Loucy (cell line): ENCODE measurements at regions not wholly inside any gene's neighbourhood (a gene's known extent, or its start where the extent isn't known, plus 50 kb on each side); places are given as distances from the start of the nearest gene placed in this dataset.
A peak's percentile ranks its signal among the peaks of the same experiment; 100 is the strongest.

Source experiments
- H2AFZ ChIP-seq: fragments of 200-600 bp; sonication (generic); 2 replicates; pipeline ENCODE4 v1.6.0; 2016; ENCODE audit warnings: antibody characterized with exemption, mild to moderate bottlenecking, low read length, moderate library complexity
- H3F3A ChIP-seq: fragments of 200-600 bp; 2 replicates; pipeline ENCODE4 v1.6.0; 2016; ENCODE audit warnings: antibody characterized with exemption, low read depth, mild to moderate bottlenecking
- H3K27me3 ChIP-seq: fragments of 200-600 bp; sonication (generic); 2 replicates; pipeline ENCODE4 v1.6.1; 2014; ENCODE audit warnings: low read length, mild to moderate bottlenecking; ENCODE audit not compliant: insufficient read depth, poor library complexity, severe bottlenecking
- H3K36me3 ChIP-seq: fragments of 200-600 bp; sonication (generic); 2 replicates; pipeline ENCODE4 v1.6.1; 2016; ENCODE audit warnings: low read length; ENCODE audit not compliant: insufficient read depth
- H3K4me1 ChIP-seq: fragments of 200-600 bp; sonication (generic); 2 replicates; pipeline ENCODE4 v1.5.1; 2014; ENCODE audit warnings: low read length, mild to moderate bottlenecking; ENCODE audit not compliant: insufficient read depth, poor library complexity, severe bottlenecking
- H3K4me2 ChIP-seq: fragments of 200-600 bp; sonication (generic); 2 replicates; pipeline ENCODE4 v1.6.0; 2014; ENCODE audit warnings: antibody characterized with exemption, low read length, low read depth, mild to moderate bottlenecking; ENCODE audit not compliant: poor library complexity, severe bottlenecking
- H3K4me3 ChIP-seq: fragments of 200-600 bp; sonication (generic); 2 replicates; pipeline ENCODE4 v1.5.1; 2014; ENCODE audit warnings: low read length, mild to moderate bottlenecking, mixed read lengths; ENCODE audit not compliant: poor library complexity, severe bottlenecking
- H3K79me2 ChIP-seq: fragments of 200-600 bp; sonication (generic); 2 replicates; pipeline ENCODE4 v1.6.1; 2014; ENCODE audit warnings: low read length; ENCODE audit not compliant: insufficient read depth
- H3K9ac ChIP-seq: fragments of 200-600 bp; sonication (generic); 2 replicates; pipeline ENCODE4 v1.6.0; 2014; ENCODE audit warnings: mild to moderate bottlenecking, low read depth, low read length, moderate library complexity; ENCODE audit not compliant: poor library complexity, severe bottlenecking
- H3K9me2 ChIP-seq: fragments of 200-600 bp; sonication (generic); replicated peaks from 2 replicates; pipeline ENCODE4 v1.6.1; 2016; ENCODE audit warnings: low read depth, low read length, mixed read lengths
- H3K9me3 ChIP-seq: fragments of 200-600 bp; sonication (generic); 2 replicates; pipeline ENCODE4 v1.6.1; 2014; ENCODE audit warnings: mild to moderate bottlenecking, antibody characterized with exemption, low read length, low read depth; ENCODE audit not compliant: insufficient read depth
- H4K20me1 ChIP-seq: fragments of 200-600 bp; sonication (generic); 2 replicates; pipeline ENCODE4 v1.6.0; 2014; ENCODE audit warnings: antibody characterized with exemption, low read length, mild to moderate bottlenecking; ENCODE audit not compliant: insufficient read depth, poor library complexity, severe bottlenecking
- EZH2phosphoT487 ChIP-seq: fragments of 200-600 bp; IDR thresholded peaks from 2 replicates; pipeline ENCODE4 v1.6.1; 2018; ENCODE audit warnings: antibody characterized with exemption, mild to moderate bottlenecking, moderate library complexity, borderline replicate concordance
- TF ChIP-seq, protein P1 (sequence below): fragments of 200-600 bp; sonication (generic); conservative IDR thresholded peaks from 2 replicates; pipeline ENCODE4 v1.5.1; 2014; ENCODE audit warnings: mild to moderate bottlenecking, antibody characterized with exemption, low read length

DNA sequence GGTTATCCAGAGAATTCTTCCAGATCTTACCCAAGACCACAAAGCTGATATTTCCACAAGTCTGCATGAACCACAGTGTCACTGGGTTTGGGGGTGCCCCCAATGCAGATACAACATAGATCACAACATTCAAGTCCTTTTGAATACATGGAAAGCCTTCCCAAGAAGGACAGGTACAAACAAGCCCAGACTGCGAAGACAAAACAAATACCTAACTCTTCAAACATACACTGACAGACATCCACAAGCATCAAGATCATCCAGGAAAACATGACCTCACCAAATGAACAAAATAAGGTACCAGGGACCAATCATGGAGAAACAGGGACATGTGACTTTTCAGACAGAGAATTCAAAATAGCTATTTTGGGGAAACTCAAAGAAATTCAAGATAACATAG lies 93.1 kb downstream of the MDH1 start:
- H3K79me2 ChIP-seq: no peaks in the 10 kb centered on the region
- no peaks in the 10 kb centered on the region for H3K27me3 ChIP-seq
- no peaks in the 10 kb centered on the region for H3K36me3 ChIP-seq
- H3K4me2 ChIP-seq: no peak overlapping the region
- TF ChIP-seq EZH2phosphoT487: no peak
- TF ChIP-seq, protein P1, sequence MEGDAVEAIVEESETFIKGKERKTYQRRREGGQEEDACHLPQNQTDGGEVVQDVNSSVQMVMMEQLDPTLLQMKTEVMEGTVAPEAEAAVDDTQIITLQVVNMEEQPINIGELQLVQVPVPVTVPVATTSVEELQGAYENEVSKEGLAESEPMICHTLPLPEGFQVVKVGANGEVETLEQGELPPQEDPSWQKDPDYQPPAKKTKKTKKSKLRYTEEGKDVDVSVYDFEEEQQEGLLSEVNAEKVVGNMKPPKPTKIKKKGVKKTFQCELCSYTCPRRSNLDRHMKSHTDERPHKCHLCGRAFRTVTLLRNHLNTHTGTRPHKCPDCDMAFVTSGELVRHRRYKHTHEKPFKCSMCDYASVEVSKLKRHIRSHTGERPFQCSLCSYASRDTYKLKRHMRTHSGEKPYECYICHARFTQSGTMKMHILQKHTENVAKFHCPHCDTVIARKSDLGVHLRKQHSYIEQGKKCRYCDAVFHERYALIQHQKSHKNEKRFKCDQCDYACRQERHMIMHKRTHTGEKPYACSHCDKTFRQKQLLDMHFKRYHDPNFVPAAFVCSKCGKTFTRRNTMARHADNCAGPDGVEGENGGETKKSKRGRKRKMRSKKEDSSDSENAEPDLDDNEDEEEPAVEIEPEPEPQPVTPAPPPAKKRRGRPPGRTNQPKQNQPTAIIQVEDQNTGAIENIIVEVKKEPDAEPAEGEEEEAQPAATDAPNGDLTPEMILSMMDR: no peak
- H3K4me1 ChIP-seq: no peaks in the 10 kb centered on the region
- no peaks in the 10 kb centered on the region for H4K20me1 ChIP-seq
- H3K9me3 ChIP-seq: no peaks in the 10 kb centered on the region
- H3K9ac ChIP-seq: no peak overlapping the region
- H2AFZ ChIP-seq: no peak overlapping the region
- no peak overlapping the region for H3K4me3 ChIP-seq
- H3K9me2 ChIP-seq: no peaks in the 10 kb centered on the region
- H3F3A ChIP-seq: no peaks in the 10 kb centered on the region

DNA sequence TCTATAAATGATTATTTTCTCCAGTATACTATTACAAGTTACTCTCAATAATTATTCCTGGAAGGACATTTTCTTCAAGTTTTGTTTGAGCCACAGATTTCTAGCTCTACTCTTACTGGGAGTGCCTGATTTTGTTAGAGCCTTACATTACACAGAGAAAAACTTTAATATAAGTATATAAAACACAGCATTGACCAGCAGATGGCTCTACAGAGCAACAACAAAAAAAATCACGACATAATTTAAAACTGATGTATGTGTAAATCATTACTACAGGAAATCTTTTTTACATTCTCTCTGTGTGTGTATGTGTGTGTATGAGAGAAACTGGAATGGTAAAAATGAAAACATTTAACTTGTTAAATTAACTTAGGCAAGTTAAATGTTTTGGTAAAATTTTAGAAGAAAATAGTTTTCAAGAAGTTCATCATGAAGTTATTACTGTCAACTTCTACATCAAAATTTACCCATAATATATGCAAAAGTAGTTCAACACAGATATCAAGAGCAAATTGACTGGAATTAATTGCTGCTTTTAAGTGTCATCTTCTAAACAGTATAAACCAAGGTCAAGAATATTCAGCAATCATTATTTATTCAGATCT lies 103.3 kb downstream of the MDH1 start:
- H2AFZ ChIP-seq: no peak overlapping the region

GRCh38 chr2:63695583-63695982 lies 106.8 kb downstream of the MDH1 start:
- H3K79me2 ChIP-seq: no peaks in the 10 kb centered on the region
- no peaks in the 10 kb centered on the region for H4K20me1 ChIP-seq
- no peaks in the 10 kb centered on the region for H3K27me3 ChIP-seq
- no peak overlapping the region for H3K9ac ChIP-seq
- no peaks in the 10 kb centered on the region for H3K9me2 ChIP-seq
- H2AFZ ChIP-seq: no peak overlapping the region
- TF ChIP-seq EZH2phosphoT487: no peak
- TF ChIP-seq, protein P1: no peak
- H3K4me2 ChIP-seq: no peak overlapping the region
- no peaks in the 10 kb centered on the region for H3F3A ChIP-seq
- no peaks in the 10 kb centered on the region for H3K36me3 ChIP-seq
- no peaks in the 10 kb centered on the region for H3K4me1 ChIP-seq
- no peak overlapping the region for H3K4me3 ChIP-seq
- H3K9me3 ChIP-seq: no peaks in the 10 kb centered on the region

More for the DNA sequence above, 103.3 kb downstream of the MDH1 start:
- Histone ChIP-seq H3K4me1 (no peaks in the 10 kb centered on the region), H3K4me3 (no peak overlapping the region), H3K27me3 (no peaks in the 10 kb centered on the region), H3K9ac (no peak overlapping the region), H3K9me2 (no peaks in the 10 kb centered on the region), H3K4me2 (no peak overlapping the region), H3K9me3 (no peaks in the 10 kb centered on the region), H3K36me3 (no peaks in the 10 kb centered on the region), H3K79me2 (no peaks in the 10 kb centered on the region), H4K20me1 (no peaks in the 10 kb centered on the region), H3F3A (no peaks in the 10 kb centered on the region)
- no peak for TF ChIP-seq EZH2phosphoT487
- TF ChIP-seq, protein P1: peak; percentile 73
